Chondrocyte (in vitro differentiated cells): ENCODE measurements at regions not wholly inside any gene's neighbourhood (a gene's known extent, or its start where the extent isn't known, plus 50 kb on each side); places are given as distances from the start of the nearest gene placed in this dataset.

Experiments
- DNase-seq: peaks from one replicate; pipeline ENCODE4 v3.0.0; 2021; ENCODE audit warnings: mixed read lengths, low spot score
- H3K27ac Mint-ChIP-seq: one replicate; pipeline ENCODE4 v1.8.0; 2021; ENCODE audit warnings: mild to moderate bottlenecking, moderate library complexity, mixed read lengths; ENCODE audit not compliant: unreplicated experiment
- H3K27me3 Mint-ChIP-seq: 2 replicates; pipeline ENCODE4 v1.8.0; 2021; ENCODE audit warnings: low read depth, mixed read lengths
- H3K36me3 Mint-ChIP-seq: 2 replicates; pipeline ENCODE4 v1.8.0; 2021; ENCODE audit warnings: low read depth, mixed read lengths
- H3K4me1 Mint-ChIP-seq: 2 replicates; pipeline ENCODE4 v1.8.0; 2021; ENCODE audit warnings: low read depth, mild to moderate bottlenecking, mixed read lengths
- H3K4me3 Mint-ChIP-seq: one replicate; pipeline ENCODE4 v1.8.0; 2021; ENCODE audit warnings: mild to moderate bottlenecking, moderate library complexity, mixed read lengths; ENCODE audit not compliant: unreplicated experiment
- H3K9me3 Mint-ChIP-seq: 2 replicates; pipeline ENCODE4 v1.8.0; 2021; ENCODE audit warnings: low read depth, mixed read lengths
- TF ChIP-seq, protein P1 (sequence below): fragments of 200-600 bp; sonication (generic); IDR thresholded peaks from 2 replicates; pipeline ENCODE4 v1.5.0; 2021; ENCODE audit warnings: antibody characterized with exemption, mild to moderate bottlenecking, moderate library complexity

DNA sequence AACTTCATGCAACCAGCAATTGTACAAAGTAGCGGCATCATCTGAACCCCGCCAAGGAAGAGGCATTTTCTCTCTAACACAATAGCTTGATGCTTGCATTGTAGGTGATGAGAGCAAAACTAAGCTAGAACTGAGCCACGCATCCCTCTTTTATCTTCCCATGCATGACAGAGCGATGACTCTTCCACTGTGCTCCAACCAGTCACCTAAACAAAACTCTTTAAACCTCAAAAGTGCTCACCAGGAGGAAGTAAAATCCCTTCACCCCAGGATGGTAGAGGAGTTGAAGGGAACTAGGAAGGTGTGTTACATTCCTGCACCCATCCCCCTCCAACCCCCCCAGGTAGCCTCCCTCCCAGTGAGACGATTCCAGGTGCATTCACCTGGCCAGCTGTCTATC is 59.7 kb upstream of the SALL3 start:
- Mint-ChIP-seq H3K4me1 (no peaks in the 10 kb centered on the region), H3K27me3 (no peaks in the 10 kb centered on the region), H3K9me3 (peaks cover 19% of the 10 kb centered on the region), H3K27ac (no peak overlapping the region), H3K36me3 (peaks cover 3% of the 10 kb centered on the region), H3K4me3 (no peak overlapping the region)
- DNase-seq = no peak
- TF ChIP-seq, protein P1, sequence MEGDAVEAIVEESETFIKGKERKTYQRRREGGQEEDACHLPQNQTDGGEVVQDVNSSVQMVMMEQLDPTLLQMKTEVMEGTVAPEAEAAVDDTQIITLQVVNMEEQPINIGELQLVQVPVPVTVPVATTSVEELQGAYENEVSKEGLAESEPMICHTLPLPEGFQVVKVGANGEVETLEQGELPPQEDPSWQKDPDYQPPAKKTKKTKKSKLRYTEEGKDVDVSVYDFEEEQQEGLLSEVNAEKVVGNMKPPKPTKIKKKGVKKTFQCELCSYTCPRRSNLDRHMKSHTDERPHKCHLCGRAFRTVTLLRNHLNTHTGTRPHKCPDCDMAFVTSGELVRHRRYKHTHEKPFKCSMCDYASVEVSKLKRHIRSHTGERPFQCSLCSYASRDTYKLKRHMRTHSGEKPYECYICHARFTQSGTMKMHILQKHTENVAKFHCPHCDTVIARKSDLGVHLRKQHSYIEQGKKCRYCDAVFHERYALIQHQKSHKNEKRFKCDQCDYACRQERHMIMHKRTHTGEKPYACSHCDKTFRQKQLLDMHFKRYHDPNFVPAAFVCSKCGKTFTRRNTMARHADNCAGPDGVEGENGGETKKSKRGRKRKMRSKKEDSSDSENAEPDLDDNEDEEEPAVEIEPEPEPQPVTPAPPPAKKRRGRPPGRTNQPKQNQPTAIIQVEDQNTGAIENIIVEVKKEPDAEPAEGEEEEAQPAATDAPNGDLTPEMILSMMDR = no peak

GRCh38 chr18:78920456-78921138 is 59.0 kb upstream of the SALL3 start:
- H3K9me3 Mint-ChIP-seq = peaks cover 18% of the 10 kb centered on the region
- no peak overlapping the region for H3K27ac Mint-ChIP-seq
- H3K36me3 Mint-ChIP-seq = peaks cover 3% of the 10 kb centered on the region
- H3K27me3 Mint-ChIP-seq = no peaks in the 10 kb centered on the region
- H3K4me3 Mint-ChIP-seq = no peak overlapping the region
- no peak for DNase-seq
- H3K4me1 Mint-ChIP-seq = no peaks in the 10 kb centered on the region
- TF ChIP-seq, protein P1 = no peak

- TF ChIP-seq, protein P1 = no peak
- no peaks in the 10 kb centered on the region for H3K4me1 Mint-ChIP-seq
- peaks cover 7% of the 10 kb centered on the region for H3K9me3 Mint-ChIP-seq
- no peaks in the 10 kb centered on the region for H3K27me3 Mint-ChIP-seq
- H3K4me3 Mint-ChIP-seq = no peak overlapping the region
- H3K36me3 Mint-ChIP-seq = no peaks in the 10 kb centered on the region
- DNase-seq = no peak
- no peak overlapping the region for H3K27ac Mint-ChIP-seq
Measured at GRCh38 chr18:78922856-78923255, 56.8 kb upstream of the SALL3 start.

GRCh38 chr18:78924301-78924700 is 55.3 kb upstream of the SALL3 start:
- no peaks in the 10 kb centered on the region for H3K36me3 Mint-ChIP-seq
- TF ChIP-seq, protein P1 = no peak

DNA sequence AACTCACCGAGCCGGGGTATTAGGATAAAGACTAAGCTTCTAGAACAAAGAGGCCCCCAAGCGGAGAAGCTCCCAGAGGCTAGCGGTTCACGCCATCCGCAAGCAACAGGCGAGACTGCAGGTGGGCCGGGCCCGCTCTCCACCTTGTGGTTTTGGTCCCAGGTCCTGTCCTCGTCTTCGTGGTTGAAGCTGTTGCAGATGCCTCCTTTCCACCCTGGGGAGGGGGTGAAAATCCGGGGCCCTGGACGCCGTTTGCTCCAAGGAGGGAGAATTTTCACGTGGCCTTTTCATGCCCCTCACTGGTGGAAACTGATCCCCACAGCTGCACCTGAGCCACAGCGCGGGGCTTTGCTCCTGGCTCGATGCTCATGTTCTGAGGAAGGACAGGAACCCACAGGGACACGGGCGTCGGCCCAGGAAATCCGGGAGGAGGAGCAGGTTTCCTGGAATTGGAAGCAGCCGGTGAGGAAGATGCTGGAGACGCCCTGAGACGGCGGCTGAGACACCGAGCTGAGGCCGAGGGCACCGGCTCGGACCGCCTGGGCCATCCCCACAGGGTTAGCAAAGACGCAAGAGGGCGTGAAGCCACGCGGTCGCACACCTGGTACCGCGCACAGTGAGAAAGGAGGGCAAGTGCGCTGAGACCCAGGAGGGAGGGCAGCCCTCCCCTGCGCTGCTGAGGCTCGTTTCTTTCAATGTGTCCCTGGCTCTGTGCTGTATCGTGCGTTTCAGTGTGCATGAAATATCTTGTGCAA is 54.7 kb upstream of the SALL3 start:
- Mint-ChIP-seq H3K27me3 (no peaks in the 10 kb centered on the region), H3K9me3 (peaks cover 11% of the 10 kb centered on the region), H3K27ac (no peak overlapping the region), H3K4me1 (no peaks in the 10 kb centered on the region), H3K4me3 (no peak overlapping the region), H3K36me3 (no peaks in the 10 kb centered on the region)
- DNase-seq = no peak
- TF ChIP-seq, protein P1 = no peak

More at GRCh38 chr18:78924301-78924700, 55.3 kb upstream of the SALL3 start:
- no peaks in the 10 kb centered on the region for H3K4me1 Mint-ChIP-seq
- no peak overlapping the region for H3K27ac Mint-ChIP-seq
- no peak for DNase-seq
- peaks cover 11% of the 10 kb centered on the region for H3K9me3 Mint-ChIP-seq
- no peak overlapping the region for H3K4me3 Mint-ChIP-seq
- H3K27me3 Mint-ChIP-seq = no peaks in the 10 kb centered on the region
